Colonic mucosa (tissue), 4 donors: ENCODE measurements at regions not wholly inside any gene's neighbourhood (a gene's known extent, or its start where the extent isn't known, plus 50 kb on each side); places are given as distances from the start of the nearest gene placed in this dataset.

Experiments
- DNase-seq: peaks from one replicate; pipeline ENCODE4 v3.0.0-alpha.2; 2020
- H3K27ac ChIP-seq: fragments of 200-600 bp; one replicate; pipeline ENCODE4 v1.8.0; 2021
- H3K27me3 ChIP-seq: fragments of 200-600 bp; one replicate; pipeline ENCODE4 v1.8.0; 2021
- H3K36me3 ChIP-seq: fragments of 200-600 bp; one replicate; pipeline ENCODE4 v1.8.0; 2021
- H3K4me1 ChIP-seq: fragments of 200-600 bp; one replicate; pipeline ENCODE4 v1.8.0; 2021; ENCODE audit warnings: mild to moderate bottlenecking
- H3K4me3 ChIP-seq: fragments of 200-600 bp; one replicate; pipeline ENCODE4 v1.8.0; 2021
- H3K9ac ChIP-seq, 2 donors: one replicate each; pipeline ENCODE4 v1.7.0; 2013; ENCODE audit warnings: control low read depth in 2 of 2, low read depth in 2 of 2, low read length in 2 of 2
- H3K9me3 ChIP-seq: fragments of 200-600 bp; one replicate; pipeline ENCODE4 v1.8.0; 2021
- CTCF ChIP-seq: fragments of 200-600 bp; IDR thresholded peaks from one replicate; pipeline ENCODE4 v1.8.0; 2022; ENCODE audit warnings: antibody characterized with exemption, mild to moderate bottlenecking
- intact Hi-C: fragments of 100-400 bp; cut with DNase I; formaldehyde crosslinking; loops from one replicate; pipeline ENCODE4 v1.14.1; 2022
- donor health status: healthy.
- donor health status: DM: no; HTN: no; CAD: no.
- donor health status: DM: no; HTN: no; CAD: no.

GRCh38 chr14:21978184-21978998 lies 304.8 kb upstream of the OR4E1 start:
- DNase-seq = peak; percentile 34
- peak; percentile 68 for TF ChIP-seq CTCF
- H3K4me1 ChIP-seq = no peaks in the 10 kb centered on the region
- H3K27ac ChIP-seq = no peak overlapping the region
- H3K36me3 ChIP-seq = no peaks in the 10 kb centered on the region
- H3K27me3 ChIP-seq = no peaks in the 10 kb centered on the region
- intact Hi-C loops = no loop called here
- no peak overlapping the region for H3K4me3 ChIP-seq
- H3K9ac ChIP-seq = no peak overlapping the region
- H3K9me3 ChIP-seq = no peaks in the 10 kb centered on the region

DNA sequence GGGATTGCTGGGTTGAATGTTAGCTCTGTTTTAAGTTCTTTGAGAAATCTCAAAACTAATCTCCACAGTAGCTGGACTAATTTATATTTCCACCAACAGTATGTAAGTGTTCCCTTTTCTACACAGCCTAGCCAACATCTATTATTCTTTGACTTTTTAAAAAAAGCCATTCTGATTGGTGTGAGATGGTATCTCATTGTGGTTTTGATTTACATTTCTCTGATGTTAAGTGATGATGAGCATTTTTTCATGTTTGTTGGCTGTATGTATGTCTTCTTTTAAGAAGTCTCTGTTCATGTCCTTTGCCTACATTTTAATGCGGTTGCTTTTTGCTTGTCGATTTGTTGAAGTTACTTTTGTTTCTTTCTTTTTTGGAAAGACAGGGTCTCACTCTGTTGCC lies 301.1 kb upstream of the OR4E1 start:
- Histone ChIP-seq H3K9me3 (no peaks in the 10 kb centered on the region), H3K27ac (no peak overlapping the region), H3K36me3 (no peaks in the 10 kb centered on the region), H3K4me3 (no peak overlapping the region), H3K4me1 (no peaks in the 10 kb centered on the region), H3K9ac (no peak overlapping the region), H3K27me3 (no peaks in the 10 kb centered on the region)
- TF ChIP-seq CTCF = no peak
- intact Hi-C loops = no loop called here
- no peak for DNase-seq

DNA sequence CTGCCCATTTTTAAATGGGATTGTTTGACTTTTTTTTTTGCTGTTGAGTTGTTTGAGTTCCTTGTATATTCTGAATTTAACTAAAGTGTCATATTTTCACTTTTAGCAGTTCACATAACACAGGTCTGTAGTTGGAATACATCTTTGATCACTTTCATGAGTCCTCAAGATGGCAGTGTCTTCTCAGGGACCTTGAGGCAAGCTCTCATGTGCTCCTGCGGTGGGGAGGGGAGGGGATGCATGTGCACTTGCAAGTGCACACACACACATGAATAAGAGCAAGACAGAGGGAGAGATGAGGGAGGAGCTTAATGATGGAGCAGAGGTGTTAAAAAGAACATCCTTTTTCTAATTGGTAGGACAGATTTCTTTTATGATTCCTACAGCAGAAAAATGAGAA lies 291.4 kb upstream of the OR4E1 start:
- Histone ChIP-seq H3K4me3 (no peak overlapping the region), H3K36me3 (no peaks in the 10 kb centered on the region), H3K27ac (no peak overlapping the region), H3K27me3 (no peaks in the 10 kb centered on the region), H3K9me3 (no peaks in the 10 kb centered on the region), H3K9ac (no peak overlapping the region), H3K4me1 (no peaks in the 10 kb centered on the region)
- no peak for DNase-seq
- TF ChIP-seq CTCF = no peak
- intact Hi-C loops = no loop called here

DNA sequence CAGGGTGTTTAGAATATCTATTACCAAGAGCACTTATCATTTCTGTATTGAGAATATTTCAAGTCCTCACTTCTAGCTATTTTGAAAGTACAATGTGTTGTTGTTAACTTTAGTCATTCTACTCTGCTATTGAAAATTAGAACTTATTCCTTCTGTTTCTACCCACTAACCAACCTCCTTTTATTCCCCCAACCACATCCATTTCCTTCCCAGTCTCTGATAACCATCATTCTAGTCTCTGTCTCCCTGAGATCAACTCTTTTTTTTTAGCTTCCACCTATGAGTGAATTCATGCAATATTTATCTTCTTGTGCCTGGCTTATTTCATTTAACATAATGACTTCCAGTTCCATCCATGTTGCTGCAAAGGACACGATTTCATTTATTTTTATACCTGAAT lies 290.6 kb upstream of the OR4E1 start:
- DNase-seq = no peak
- Histone ChIP-seq H3K4me1 (no peaks in the 10 kb centered on the region), H3K27me3 (no peaks in the 10 kb centered on the region), H3K4me3 (no peak overlapping the region), H3K36me3 (no peaks in the 10 kb centered on the region), H3K9ac (no peak overlapping the region), H3K9me3 (no peaks in the 10 kb centered on the region), H3K27ac (no peak overlapping the region)
- intact Hi-C loops = no loop called here
- TF ChIP-seq CTCF = no peak

GRCh38 chr14:21960636-21961035 lies 287.0 kb upstream of the OR4E1 start:
- DNase-seq = no peak
- no peak overlapping the region for H3K4me3 ChIP-seq
- no peaks in the 10 kb centered on the region for H3K36me3 ChIP-seq
- no peaks in the 10 kb centered on the region for H3K4me1 ChIP-seq
- no peak overlapping the region for H3K27ac ChIP-seq
- no peak overlapping the region for H3K9ac ChIP-seq
- H3K27me3 ChIP-seq = no peaks in the 10 kb centered on the region
- no peaks in the 10 kb centered on the region for H3K9me3 ChIP-seq
- intact Hi-C loops = no loop called here
- TF ChIP-seq CTCF = no peak
